Natural killer cell treated with Interleukin-12 subunit alpha and Interleukin-12 subunit beta and Interleukin-15 and Interleukin-18, amount 100 ng/mL, for 72 hours (primary cell): ENCODE measurements at regions not wholly inside any gene's neighbourhood (a gene's known extent, or its start where the extent isn't known, plus 50 kb on each side); places are given as distances from the start of the nearest gene placed in this dataset.

ENCODE experiments used
- ATAC-seq, 2 donors: fragments of 150-1000 bp; cut with Tn5 transposase in 1 of 2; sonication (Bioruptor Pico), chemical (Tn5 transposase) in 1 of 2; 2 replicates each; pipeline ENCODE4 v1.10.0; 2021
- DNase-seq: peaks from one replicate; pipeline ENCODE4 v3.0.0; 2022; ENCODE audit warnings: low spot score
- H3K27ac Mint-ChIP-seq, 2 donors: 1 replicate in 1 of 2; 2 replicates in 1 of 2; pipeline ENCODE4 v1.8.0; 2022; ENCODE audit warnings: mixed read lengths in 2 of 2, mild to moderate bottlenecking in 1 of 2, moderate library complexity in 1 of 2
- H3K27me3 Mint-ChIP-seq, 2 donors: 1 replicate in 1 of 2; 2 replicates in 1 of 2; pipeline ENCODE4 v1.8.0; 2022; ENCODE audit warnings: mixed read lengths in 2 of 2
- H3K36me3 Mint-ChIP-seq: one replicate; pipeline ENCODE4 v1.8.0; 2022; ENCODE audit warnings: mixed read lengths
- H3K4me1 Mint-ChIP-seq, 2 donors: 1 replicate in 1 of 2; 2 replicates in 1 of 2; pipeline ENCODE4 v1.8.0; 2022; ENCODE audit warnings: low read depth in 2 of 2, mixed read lengths in 2 of 2, mild to moderate bottlenecking in 1 of 2
- H3K4me3 Mint-ChIP-seq: one replicate; pipeline ENCODE4 v1.8.0; 2022; ENCODE audit warnings: mixed read lengths
- H3K9me3 Mint-ChIP-seq: 2 replicates; pipeline ENCODE4 v1.8.0; 2022; ENCODE audit warnings: mixed read lengths

GRCh38 chr10:84890706-84891105 lies 562.3 kb downstream of the CCSER2 start:
- Mint-ChIP-seq H3K4me3 (no peak overlapping the region), H3K36me3 (no peaks in the 10 kb centered on the region), H3K9me3 (peaks cover 2% of the 10 kb centered on the region), H3K4me1 (no peaks in the 10 kb centered on the region), H3K27me3 (no peaks in the 10 kb centered on the region), H3K27ac (no peak overlapping the region)
- ATAC-seq, result no peak
- DNase-seq, result no peak

GRCh38 chr10:84891631-84892030 lies 563.2 kb downstream of the CCSER2 start:
- Mint-ChIP-seq H3K4me1 (no peaks in the 10 kb centered on the region), H3K36me3 (no peaks in the 10 kb centered on the region), H3K27ac (no peak overlapping the region), H3K27me3 (no peaks in the 10 kb centered on the region), H3K4me3 (no peak overlapping the region), H3K9me3 (no peaks in the 10 kb centered on the region)
- ATAC-seq (no peak), DNase-seq (no peak)

GRCh38 chr10:84895541-84895940 lies 567.2 kb downstream of the CCSER2 start:
- ATAC-seq (no peak), DNase-seq (no peak)
- Mint-ChIP-seq H3K4me1 (no peaks in the 10 kb centered on the region), H3K27me3 (no peaks in the 10 kb centered on the region), H3K4me3 (no peak overlapping the region), H3K27ac (no peak overlapping the region), H3K36me3 (no peaks in the 10 kb centered on the region), H3K9me3 (no peaks in the 10 kb centered on the region)

GRCh38 chr10:84896909-84897308 lies 568.5 kb downstream of the CCSER2 start:
- H3K36me3 Mint-ChIP-seq, result no peaks in the 10 kb centered on the region
- H3K27me3 Mint-ChIP-seq, result no peaks in the 10 kb centered on the region
- no peaks in the 10 kb centered on the region for H3K4me1 Mint-ChIP-seq
- ATAC-seq, result no peak
- no peak for DNase-seq
- no peak overlapping the region for H3K27ac Mint-ChIP-seq
- no peak overlapping the region for H3K4me3 Mint-ChIP-seq
- H3K9me3 Mint-ChIP-seq, result no peaks in the 10 kb centered on the region

- Mint-ChIP-seq H3K4me3 (no peak overlapping the region), H3K36me3 (no peaks in the 10 kb centered on the region)
- no peak for ATAC-seq
Observed at GRCh38 chr10:84899268-84899667, 570.9 kb downstream of the CCSER2 start.

GRCh38 chr10:84900141-84900540 lies 571.8 kb downstream of the CCSER2 start:
- no peak overlapping the region for H3K27ac Mint-ChIP-seq
- peaks cover 4% of the 10 kb centered on the region for H3K9me3 Mint-ChIP-seq
- DNase-seq (no peak), ATAC-seq (no peak)
- no peak overlapping the region for H3K4me3 Mint-ChIP-seq
- H3K36me3 Mint-ChIP-seq, result no peaks in the 10 kb centered on the region
- no peaks in the 10 kb centered on the region for H3K27me3 Mint-ChIP-seq
- H3K4me1 Mint-ChIP-seq, result no peaks in the 10 kb centered on the region

More at GRCh38 chr10:84899268-84899667, 570.9 kb downstream of the CCSER2 start:
- DNase-seq, result no peak
- Mint-ChIP-seq H3K27ac (no peak overlapping the region), H3K27me3 (no peaks in the 10 kb centered on the region), H3K9me3 (no peaks in the 10 kb centered on the region), H3K4me1 (no peaks in the 10 kb centered on the region)

GRCh38 chr10:84901885-84902284 lies 573.5 kb downstream of the CCSER2 start:
- Mint-ChIP-seq H3K4me3 (no peak overlapping the region), H3K36me3 (no peaks in the 10 kb centered on the region), H3K4me1 (no peaks in the 10 kb centered on the region), H3K27me3 (no peaks in the 10 kb centered on the region), H3K9me3 (peaks cover 4% of the 10 kb centered on the region), H3K27ac (no peak overlapping the region)
- no peak for DNase-seq
- ATAC-seq, result no peak

GRCh38 chr10:84902553-84902952 lies 574.2 kb downstream of the CCSER2 start:
- H3K4me1 Mint-ChIP-seq, result no peaks in the 10 kb centered on the region
- peaks cover 4% of the 10 kb centered on the region for H3K9me3 Mint-ChIP-seq
- no peak overlapping the region for H3K27ac Mint-ChIP-seq

GRCh38 chr10:84903320-84903719 lies 574.9 kb downstream of the CCSER2 start:
- no peak overlapping the region for H3K4me3 Mint-ChIP-seq
- no peaks in the 10 kb centered on the region for H3K4me1 Mint-ChIP-seq
- H3K36me3 Mint-ChIP-seq, result no peaks in the 10 kb centered on the region
- H3K9me3 Mint-ChIP-seq, result peaks cover 4% of the 10 kb centered on the region
- no peak for DNase-seq
- no peak overlapping the region for H3K27ac Mint-ChIP-seq
- ATAC-seq, result no peak
- H3K27me3 Mint-ChIP-seq, result no peaks in the 10 kb centered on the region

More at GRCh38 chr10:84902553-84902952, 574.2 kb downstream of the CCSER2 start:
- no peaks in the 10 kb centered on the region for H3K27me3 Mint-ChIP-seq
- DNase-seq (no peak), ATAC-seq (no peak)
- no peaks in the 10 kb centered on the region for H3K36me3 Mint-ChIP-seq
- H3K4me3 Mint-ChIP-seq, result no peak overlapping the region

GRCh38 chr10:84907461-84908009 lies 579.1 kb downstream of the CCSER2 start:
- no peak for ATAC-seq
- no peak for DNase-seq
- Mint-ChIP-seq H3K36me3 (no peaks in the 10 kb centered on the region), H3K4me1 (no peaks in the 10 kb centered on the region), H3K27ac (no peak overlapping the region), H3K27me3 (no peaks in the 10 kb centered on the region), H3K4me3 (no peak overlapping the region), H3K9me3 (peaks cover 4% of the 10 kb centered on the region)

- H3K27ac Mint-ChIP-seq, result no peak overlapping the region
- no peak overlapping the region for H3K4me3 Mint-ChIP-seq
- H3K4me1 Mint-ChIP-seq, result no peaks in the 10 kb centered on the region
- peaks cover 4% of the 10 kb centered on the region for H3K9me3 Mint-ChIP-seq
- no peak for DNase-seq
- no peak for ATAC-seq
- no peaks in the 10 kb centered on the region for H3K36me3 Mint-ChIP-seq
- H3K27me3 Mint-ChIP-seq, result no peaks in the 10 kb centered on the region
Observed at GRCh38 chr10:84908491-84908890, 580.1 kb downstream of the CCSER2 start.

- no peaks in the 10 kb centered on the region for H3K27me3 Mint-ChIP-seq
- ATAC-seq (no peak), DNase-seq (no peak)
- no peaks in the 10 kb centered on the region for H3K4me1 Mint-ChIP-seq
- H3K27ac Mint-ChIP-seq, result no peak overlapping the region
- peaks cover 11% of the 10 kb centered on the region for H3K9me3 Mint-ChIP-seq
- no peak overlapping the region for H3K4me3 Mint-ChIP-seq
- no peaks in the 10 kb centered on the region for H3K36me3 Mint-ChIP-seq
Observed at GRCh38 chr10:84921701-84922100, 593.3 kb downstream of the CCSER2 start.

- Mint-ChIP-seq H3K4me1 (no peaks in the 10 kb centered on the region), H3K9me3 (no peaks in the 10 kb centered on the region), H3K4me3 (no peak overlapping the region), H3K27me3 (no peaks in the 10 kb centered on the region), H3K27ac (no peak overlapping the region), H3K36me3 (no peaks in the 10 kb centered on the region)
- ATAC-seq (no peak), DNase-seq (no peak)
Observed at GRCh38 chr10:84924131-84924530, 595.7 kb downstream of the CCSER2 start.

- Mint-ChIP-seq H3K4me3 (no peak overlapping the region), H3K9me3 (no peaks in the 10 kb centered on the region), H3K36me3 (no peaks in the 10 kb centered on the region), H3K27me3 (no peaks in the 10 kb centered on the region), H3K4me1 (no peaks in the 10 kb centered on the region), H3K27ac (no peak overlapping the region)
- DNase-seq (no peak), ATAC-seq (no peak)
Observed at GRCh38 chr10:84925495-84925894, 597.1 kb downstream of the CCSER2 start.

- Mint-ChIP-seq H3K27me3 (no peaks in the 10 kb centered on the region), H3K4me1 (no peaks in the 10 kb centered on the region), H3K9me3 (peaks cover 5% of the 10 kb centered on the region), H3K4me3 (no peak overlapping the region), H3K27ac (no peak overlapping the region), H3K36me3 (no peaks in the 10 kb centered on the region)
- DNase-seq (no peak), ATAC-seq (no peak)
Observed at GRCh38 chr10:84933402-84933801, 605.0 kb downstream of the CCSER2 start.
